GM23338 (cell line): ENCODE measurements at regions not wholly inside any gene's neighbourhood (a gene's known extent, or its start where the extent isn't known, plus 50 kb on each side); places are given as distances from the start of the nearest gene placed in this dataset.
"Not testable (repeated sequence)": the region's sequence is repeated elsewhere in the genome, so short reads cannot be mapped to it uniquely, and the experiment has no call there.

Source experiments
- ATAC-seq: fragments of 200-7000 bp; cut with Tn5 transposase; 3 replicates; pipeline ENCODE4 v1.9.1; 2020
- DNase-seq: peaks from one replicate; pipeline ENCODE4 v3.0.0-alpha.2; 2015; ENCODE audit warnings: low spot score
- H2AFZ ChIP-seq: fragments of 200-600 bp; sonication (generic); 2 replicates; pipeline ENCODE4 v1.8.0; 2016; ENCODE audit warnings: antibody characterized with exemption, mild to moderate bottlenecking, moderate library complexity
- H3F3A ChIP-seq: fragments of 200-600 bp; sonication (generic); replicated peaks from 2 replicates; pipeline ENCODE4 v1.8.0; 2017; ENCODE audit warnings: antibody characterized with exemption, mixed run types, low read depth
- H3K27ac ChIP-seq: fragments of 200-600 bp; sonication (generic); 2 replicates; pipeline ENCODE4 v1.6.1; 2016; ENCODE audit warnings: low read depth
- H3K27me3 ChIP-seq: fragments of 200-600 bp; sonication (generic); 2 replicates; pipeline ENCODE4 v1.8.0; 2016; ENCODE audit warnings: mild to moderate bottlenecking, mixed run types, moderate library complexity; ENCODE audit not compliant: insufficient read depth
- H3K36me3 ChIP-seq: fragments of 200-600 bp; sonication (generic); 2 replicates; pipeline ENCODE4 v1.8.0; 2016; ENCODE audit warnings: mild to moderate bottlenecking; ENCODE audit not compliant: insufficient read depth
- H3K4me1 ChIP-seq: fragments of 200-600 bp; sonication (generic); 2 replicates; pipeline ENCODE4 v1.8.0; 2016; ENCODE audit warnings: mild to moderate bottlenecking, moderate library complexity; ENCODE audit not compliant: insufficient read depth
- H3K4me2 ChIP-seq: fragments of 200-600 bp; sonication (generic); 2 replicates; pipeline ENCODE4 v1.7.1; 2017; ENCODE audit warnings: mixed run types
- H3K4me3 ChIP-seq: fragments of 200-600 bp; sonication (generic); 2 replicates; pipeline ENCODE4 v1.6.1; 2016; ENCODE audit warnings: mixed run types
- H3K79me2 ChIP-seq: fragments of 200-600 bp; sonication (generic); replicated peaks from 2 replicates; pipeline ENCODE4 v1.8.0; 2017; ENCODE audit warnings: mild to moderate bottlenecking; ENCODE audit not compliant: insufficient read depth
- H3K9me2 ChIP-seq: fragments of 200-600 bp; sonication (generic); 2 replicates; pipeline ENCODE4 v1.8.0; 2017; ENCODE audit not compliant: insufficient read depth
- H4K20me1 ChIP-seq: fragments of 200-600 bp; sonication (generic); replicated peaks from 2 replicates; pipeline ENCODE4 v1.8.0; 2017; ENCODE audit warnings: mild to moderate bottlenecking; ENCODE audit not compliant: insufficient read depth
- H3K27ac Mint-ChIP-seq: 2 replicates; pipeline ENCODE4 v1.8.0; 2020; ENCODE audit warnings: inconsistent platforms, mild to moderate bottlenecking, moderate library complexity, mixed read lengths
- H3K27me3 Mint-ChIP-seq: 3 replicates; pipeline ENCODE4 v1.8.0; 2022; ENCODE audit warnings: low read depth, mild to moderate bottlenecking, moderate library complexity, mixed read lengths, inconsistent platforms; ENCODE audit not compliant: insufficient read depth, poor library complexity
- H3K36me3 Mint-ChIP-seq: 3 replicates; pipeline ENCODE4 v1.8.0; 2021; ENCODE audit warnings: low read depth, mild to moderate bottlenecking, inconsistent platforms, moderate library complexity, mixed read lengths
- H3K4me1 Mint-ChIP-seq: 3 replicates; pipeline ENCODE4 v1.8.0; 2020; ENCODE audit warnings: mild to moderate bottlenecking, inconsistent platforms, mixed read lengths
- H3K4me3 Mint-ChIP-seq: 3 replicates; pipeline ENCODE4 v1.8.0; 2021; ENCODE audit warnings: moderate library complexity, mild to moderate bottlenecking, inconsistent platforms, mixed read lengths
- H3K9me3 Mint-ChIP-seq: 3 replicates; pipeline ENCODE4 v1.8.0; 2020; ENCODE audit warnings: moderate library complexity, mild to moderate bottlenecking, inconsistent platforms, mixed read lengths
- CREB1 ChIP-seq: fragments of 250-450 bp; sonication (Bioruptor Pico); IDR thresholded peaks from 2 replicates; pipeline ENCODE4 v1.5.0; 2020; ENCODE audit warnings: low read depth, mild to moderate bottlenecking, moderate library complexity
- CTCF ChIP-seq, 2 experiments: fragments of 200-600 bp in 1 of 2; sonication (generic) in 1 of 2; conservative IDR thresholded peaks; 2 replicates each; pipeline versions ENCODE4 v1.5.1 to v1.6.1; 2016 to 2017; ENCODE audit warnings: antibody characterized with exemption in 2 of 2, low read depth in 2 of 2, mild to moderate bottlenecking in 2 of 2, moderate library complexity in 1 of 2
- EZH2 ChIP-seq: fragments of 200-600 bp; sonication (generic); IDR thresholded peaks from one replicate; pipeline ENCODE4 v1.8.0; 2017; ENCODE audit warnings: antibody characterized with exemption, mild to moderate bottlenecking, low read depth; ENCODE audit not compliant: unreplicated experiment
- EZH2phosphoT487 ChIP-seq: fragments of 200-600 bp; sonication (generic); IDR thresholded peaks from one replicate; pipeline ENCODE4 v1.8.1; 2018; ENCODE audit warnings: antibody characterized with exemption; ENCODE audit not compliant: unreplicated experiment
- STAT1 ChIP-seq: IDR thresholded peaks from one replicate; pipeline ENCODE4 v1.6.1; 2016; ENCODE audit warnings: antibody characterized with exemption; ENCODE audit not compliant: unreplicated experiment
- ZNF331 ChIP-seq: fragments of 250-450 bp; sonication (Bioruptor Pico); IDR thresholded peaks from 2 replicates; pipeline ENCODE4 v1.5.0; 2020; ENCODE audit warnings: low read depth, mild to moderate bottlenecking, moderate library complexity
- ZNF462 ChIP-seq: fragments of 250-450 bp; sonication (Bioruptor Pico); IDR thresholded peaks from 2 replicates; pipeline ENCODE4 v1.5.0; 2020; ENCODE audit warnings: mild to moderate bottlenecking, moderate library complexity

GRCh38 chr15:20666410-20666809 lies 124.8 kb upstream of the GOLGA6L6 start:
- H3K36me3 ChIP-seq = peaks cover 24% of the 10 kb centered on the region; the same call in 1 of the 2 replicates
- not testable (repeated sequence) for DNase-seq, H3K27me3 ChIP-seq, H3K4me1 ChIP-seq, H3F3A ChIP-seq, H3K36me3 Mint-ChIP-seq, H3K79me2 ChIP-seq, H3K27ac ChIP-seq, H3K4me1 Mint-ChIP-seq, ATAC-seq, H3K4me3 ChIP-seq, H3K27me3 Mint-ChIP-seq, H3K4me3 Mint-ChIP-seq, H3K9me2 ChIP-seq, H3K4me2 ChIP-seq, H4K20me1 ChIP-seq, H3K27ac Mint-ChIP-seq, H2AFZ ChIP-seq
- peaks cover 15% of the 10 kb centered on the region for H3K9me3 Mint-ChIP-seq

- Histone ChIP-seq H2AFZ (no peak overlapping the region), H3K27ac (no peak overlapping the region), H4K20me1 (no peaks in the 10 kb centered on the region), H3F3A (no peaks in the 10 kb centered on the region), H3K4me1 (no peaks in the 10 kb centered on the region), H3K9me2 (no peaks in the 10 kb centered on the region), H3K36me3 (peaks cover 24% of the 10 kb centered on the region; the same call in 1 of the 2 replicates), H3K79me2 (no peaks in the 10 kb centered on the region), H3K4me3 (no peak overlapping the region), H3K27me3 (no peaks in the 10 kb centered on the region), H3K4me2 (no peak overlapping the region)
- Mint-ChIP-seq H3K27me3 (no peaks in the 10 kb centered on the region), H3K27ac (no peak overlapping the region), H3K9me3 (peaks cover 10% of the 10 kb centered on the region), H3K36me3 (no peaks in the 10 kb centered on the region; the same call in 2 of the 3 replicates), H3K4me1 (no peaks in the 10 kb centered on the region), H3K4me3 (no peak overlapping the region)
- no peak for TF ChIP-seq EZH2phosphoT487
- DNase-seq (no peak), ATAC-seq (no peak)
These were observed 124.1 kb upstream of the GOLGA6L6 start for GRCh38 chr15:20665653-20666052.

- H3K4me3 ChIP-seq = no peak overlapping the region
- Mint-ChIP-seq H3K36me3 (no peaks in the 10 kb centered on the region), H3K27ac (no peak overlapping the region), H3K4me1 (no peaks in the 10 kb centered on the region), H3K4me3 (no peak overlapping the region), H3K9me3 (peaks cover 4% of the 10 kb centered on the region), H3K27me3 (no peaks in the 10 kb centered on the region)
- H3F3A ChIP-seq = no peaks in the 10 kb centered on the region
- peaks cover 38% of the 10 kb centered on the region for H3K36me3 ChIP-seq
- H3K4me1 ChIP-seq = no peaks in the 10 kb centered on the region
- H3K79me2 ChIP-seq = no peaks in the 10 kb centered on the region
- DNase-seq = no peak
- no peak for TF ChIP-seq ZNF462
- TF ChIP-seq CREB1 (CRISPR knock-in tag) = no peak
- TF ChIP-seq STAT1 = no peak
- TF ChIP-seq ZNF331 = no peak
- TF ChIP-seq CTCF (conservative IDR thresholded peaks at IDR 0.05; ENCODE audit: low read depth in 2 of 2) = no peak
- TF ChIP-seq EZH2 = no peak
- TF ChIP-seq EZH2phosphoT487 = no peak
- no peak for ATAC-seq
- 0 out of 2 replicates have a peak, but pooled peaks cover 3% of the 10 kb centered on the region for H3K27me3 ChIP-seq
- no peaks in the 10 kb centered on the region for H4K20me1 ChIP-seq
- no peak overlapping the region for H3K27ac ChIP-seq
- no peak overlapping the region for H2AFZ ChIP-seq
- no peak overlapping the region for H3K4me2 ChIP-seq
- no peaks in the 10 kb centered on the region for H3K9me2 ChIP-seq
These were observed 117.7 kb upstream of the GOLGA6L6 start for GRCh38 chr15:20659265-20659664.
